HepG2 (cell line): ENCODE measurements at regions not wholly inside any gene's neighbourhood (a gene's known extent, or its start where the extent isn't known, plus 50 kb on each side); places are given as distances from the start of the nearest gene placed in this dataset.

ENCODE experiments used
- ATAC-seq: fragments of 200-7000 bp; cut with Tn5 transposase; 3 replicates; pipeline ENCODE4 v1.9.1; 2020; ENCODE audit warnings: mild to moderate bottlenecking, moderate library complexity
- BruUV-seq: library from RNA; stranded (reverse); fragments of 400-500 nt; replicated peaks from 2 replicates; lab custom pipeline; 2021; lab: Mats Ljungman, UMichigan
- CTCF ChIA-PET: fragments of 300-600 bp; formaldehyde crosslinking; extraction: SDS; loops from one replicate; lab custom pipeline; 2021; ENCODE audit warnings: low total read pairs, inconsistent platforms, low intra/inter-chr PET ratio; lab: Yijun Ruan, JAX
- POLR2A ChIA-PET: fragments of 350-600 bp; sonication (Branson Sonifier 250); formaldehyde crosslinking; loops from one replicate; lab custom pipeline; 2020; ENCODE audit warnings: antibody characterized with exemption, inconsistent platforms; lab: Yijun Ruan, JAX
- DNase-seq: peaks from one replicate; pipeline ENCODE4 v3.0.0-alpha.2; 2015; ENCODE audit warnings: low spot score
- FAIRE-seq: peaks from 3 replicates; lab custom pipeline; 2011; peaks lifted over from hg19 to GRCh38; lab: Jason Lieb, UNC
- H2AFZ ChIP-seq: one replicate; pipeline ENCODE4 v1.6.1; 2011; ENCODE audit warnings: low read length, inconsistent platforms
- H3K27ac ChIP-seq: fragments of 300-600 bp; 3 replicates; pipeline ENCODE4 v1.8.0; 2011; ENCODE audit warnings: mixed run types, mild to moderate bottlenecking, mixed read lengths, low read length, inconsistent platforms; ENCODE audit not compliant: insufficient read depth; ENCODE audit errors: extremely low read length
- H3K27me3 ChIP-seq, 2 experiments: fragments of 200-600 bp in 1 of 2; 2 replicates in 1 of 2; 3 replicates in 1 of 2; pipeline versions ENCODE4 v1.6.0 to v1.8.0; 2011; ENCODE audit warnings: low read length in 2 of 2, mild to moderate bottlenecking in 2 of 2, moderate library complexity in 2 of 2, inconsistent platforms in 1 of 2; ENCODE audit not compliant: insufficient read depth in 2 of 2, control insufficient read depth in 1 of 2
- H3K36me3 ChIP-seq, 2 experiments: fragments of 200-600 bp in 1 of 2; replicated peaks in 1 of 2; 2 replicates in 1 of 2; 3 replicates in 1 of 2; pipeline versions ENCODE4 v1.5.1 to v1.8.0; 2011; ENCODE audit warnings: low read length in 2 of 2, inconsistent platforms in 1 of 2; ENCODE audit not compliant: insufficient read depth in 2 of 2, control insufficient read depth in 1 of 2
- H3K4me1 ChIP-seq: 2 replicates; pipeline ENCODE4 v1.5.1; 2012; ENCODE audit warnings: low read length, inconsistent platforms; ENCODE audit not compliant: insufficient read depth
- H3K4me2 ChIP-seq: 2 replicates; pipeline ENCODE4 v1.6.0; 2011; ENCODE audit warnings: low read depth, low read length, inconsistent platforms
- H3K4me3 ChIP-seq, 3 experiments: fragments of 200-600 bp in 1 of 3; sonication (generic), shearing (Covaris generic) in 1 of 3; replicated peaks in 1 of 3; 2 replicates each; pipeline ENCODE4 v1.5.1; 2011 to 2016; ENCODE audit warnings: low read length in 3 of 3, inconsistent platforms in 2 of 3, low read depth in 2 of 3, mild to moderate bottlenecking in 2 of 3, control low read depth in 1 of 3, mixed read lengths in 1 of 3; ENCODE audit not compliant: insufficient read depth in 1 of 3
- H3K79me2 ChIP-seq: one replicate; pipeline ENCODE4 v1.6.1; 2011; ENCODE audit warnings: low read length, inconsistent platforms; ENCODE audit not compliant: insufficient read depth
- H3K9ac ChIP-seq: 2 replicates; pipeline ENCODE4 v1.6.0; 2011; ENCODE audit warnings: mild to moderate bottlenecking, low read depth, low read length, inconsistent platforms; ENCODE audit not compliant: insufficient read depth
- H3K9me3 ChIP-seq: 2 replicates; pipeline ENCODE4 v1.5.1; 2012; ENCODE audit warnings: mild to moderate bottlenecking, low read length
- H4K20me1 ChIP-seq: 2 replicates; pipeline ENCODE4 v1.6.0; 2011; ENCODE audit warnings: inconsistent platforms, mild to moderate bottlenecking, low read length, moderate library complexity; ENCODE audit not compliant: insufficient read depth
- CENPT ChIP-seq: sonication (generic); formaldehyde crosslinking; IDR thresholded peaks from 2 replicates; pipeline ENCODE4 v1.8.0; 2022; ENCODE audit warnings: low read depth, mild to moderate bottlenecking, moderate library complexity, missing genetic modification reagents
- HMGXB4 ChIP-seq, 2 experiments: sonication (generic) in 1 of 2; formaldehyde crosslinking in 1 of 2; IDR thresholded peaks; 2 replicates each; pipeline versions ENCODE4 v1.4.0 to v1.6.1; 2018 to 2020; ENCODE audit warnings: missing genetic modification reagents in 2 of 2, borderline replicate concordance in 1 of 2, low read depth in 1 of 2, mild to moderate bottlenecking in 1 of 2, missing biosample characterization in 1 of 2
- MAFK ChIP-seq, 2 experiments: IDR thresholded peaks in 1 of 2; conservative IDR thresholded peaks in 1 of 2; 2 replicates each; pipeline ENCODE4 v1.6.1; 2011; ENCODE audit warnings: improper control_type of control experiment in 2 of 2, low read length in 2 of 2
- NFIC ChIP-seq: IDR thresholded peaks from 2 replicates; pipeline ENCODE4 v1.6.1; 2012; ENCODE audit warnings: mild to moderate bottlenecking, low read length, inconsistent platforms
- RARA ChIP-seq: IDR thresholded peaks from 2 replicates; pipeline ENCODE4 v1.6.1; 2016; ENCODE audit warnings: missing genetic modification reagents, missing compliant biosample characterization
- RORA ChIP-seq: sonication (generic); formaldehyde crosslinking; IDR thresholded peaks from 2 replicates; pipeline ENCODE4 v1.5.0; 2020; ENCODE audit warnings: mild to moderate bottlenecking, missing genetic modification reagents, moderate library complexity
- SOX5 ChIP-seq: IDR thresholded peaks from 2 replicates; pipeline ENCODE4 v1.6.1; 2016; ENCODE audit warnings: borderline replicate concordance
- STAT5B ChIP-seq: sonication (generic); formaldehyde crosslinking; IDR thresholded peaks from 2 replicates; pipeline ENCODE4 v1.4.0; 2020; ENCODE audit warnings: missing genetic modification reagents
- ZFP37 ChIP-seq: sonication (generic); formaldehyde crosslinking; IDR thresholded peaks from 2 replicates; pipeline ENCODE4 v1.4.0; 2020; ENCODE audit warnings: missing genetic modification reagents, borderline replicate concordance
- ZMYM3 ChIP-seq: sonication (generic); formaldehyde crosslinking; IDR thresholded peaks from 2 replicates; pipeline ENCODE4 v1.5.1; 2020; ENCODE audit warnings: mild to moderate bottlenecking, missing genetic modification reagents
- ZNF569 ChIP-seq: sonication (generic); formaldehyde crosslinking; IDR thresholded peaks from 2 replicates; pipeline ENCODE4 v1.5.0; 2020; ENCODE audit warnings: mild to moderate bottlenecking, missing genetic modification reagents, moderate library complexity, borderline replicate concordance
- ZNF619 ChIP-seq: sonication (generic); formaldehyde crosslinking; IDR thresholded peaks from 2 replicates; pipeline ENCODE4 v1.4.0; 2020; ENCODE audit warnings: mild to moderate bottlenecking, missing genetic modification reagents
- ZNF670 ChIP-seq: sonication (generic); formaldehyde crosslinking; IDR thresholded peaks from 2 replicates; pipeline ENCODE4 v1.8.0; 2022; ENCODE audit warnings: mild to moderate bottlenecking, missing genetic modification reagents, borderline replicate concordance
- ZNF761 ChIP-seq: sonication (generic); formaldehyde crosslinking; conservative IDR thresholded peaks from 2 replicates; pipeline ENCODE4 v1.4.0; 2020; ENCODE audit warnings: mild to moderate bottlenecking, missing genetic modification reagents
- ZNF816 ChIP-seq: sonication (generic); formaldehyde crosslinking; IDR thresholded peaks from 2 replicates; pipeline ENCODE4 v1.8.0; 2022; ENCODE audit warnings: missing genetic modification reagents, mild to moderate bottlenecking, borderline replicate concordance
- WGBS: methylation state at CpG from one replicate; pipeline ENCODE4 v1.1.6; 2017; ENCODE audit warnings: low lambda C conversion rate; 5-methylcytosine and 5-hydroxymethylcytosine counted together
- in situ Hi-C: cut with HindIII; loops from 2 replicates; pipeline ENCODE4 v1.10.0; 2017; ENCODE audit warnings: low pct_unique_long_range_greater_than_20kb; ENCODE audit not compliant: extremely low pct_ligation_motif_present
- intact Hi-C: fragments of 100-400 bp; cut with micrococcal nuclease; formaldehyde crosslinking; loops from one replicate; pipeline ENCODE4 v1.10.0; 2022; ENCODE audit not compliant: unreplicated experiment
- TF ChIP-seq, protein P1 (sequence below): sonication (generic); formaldehyde crosslinking; IDR thresholded peaks from 2 replicates; pipeline ENCODE4 v1.5.0; 2020; ENCODE audit warnings: mild to moderate bottlenecking, missing genetic modification reagents

DNA sequence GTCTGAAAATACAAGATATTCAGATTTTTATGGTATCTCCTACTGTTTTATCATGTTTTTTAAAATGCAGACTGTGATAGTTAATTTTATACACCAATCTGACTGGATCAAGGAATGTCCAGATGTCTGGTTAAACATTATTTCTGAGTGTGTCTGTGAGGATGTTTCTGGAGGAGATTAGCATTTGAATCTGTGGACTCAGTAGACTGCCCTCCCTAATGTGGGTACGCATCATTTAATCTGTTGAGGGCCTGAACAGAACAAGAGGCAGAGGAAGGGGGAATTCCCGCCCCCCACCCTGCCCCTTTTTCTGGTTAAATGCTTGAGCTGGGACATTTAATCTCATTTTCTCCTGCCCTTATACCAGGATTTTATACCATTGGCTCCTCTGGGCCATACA, 72.1 kb downstream of the AVPR1A start:
- intact Hi-C loops = no loop called here
- CTCF ChIA-PET = no interaction called here
- POLR2A ChIA-PET = no interaction called here
- in situ Hi-C loops = no loop called here
- Histone ChIP-seq H3K36me3 (no peaks in the 10 kb centered on the region), H3K27ac (no peak overlapping the region), H3K4me3 (no peak overlapping the region), H3K79me2 (no peaks in the 10 kb centered on the region), H3K4me1 (peaks cover 17% of the 10 kb centered on the region), H3K9ac (no peak overlapping the region), H4K20me1 (no peaks in the 10 kb centered on the region), H3K9me3 (no peaks in the 10 kb centered on the region), H3K27me3 (no peaks in the 10 kb centered on the region), H3K4me2 (no peak overlapping the region), H2AFZ (no peak overlapping the region)
- TF ChIP-seq NFIC (no peak), RARA (CRISPR knock-in tag) (no peak), ZFP37 (CRISPR knock-in tag) (no peak), HMGXB4 (CRISPR knock-in tag; IDR thresholded peaks at IDR 0.05; ENCODE audit: borderline replicate concordance in 1 of 2, low read depth in 1 of 2) (no peak), ZMYM3 (CRISPR knock-in tag) (no peak), ZNF670 (CRISPR knock-in tag) (no peak), CENPT (CRISPR knock-in tag) (no peak), SOX5 (CRISPR knock-in tag) (no peak), ZNF569 (no peak), ZNF619 (no peak), ZNF761 (no peak), STAT5B (no peak), RORA (CRISPR knock-in tag) (no peak), MAFK (conservative IDR thresholded peaks at IDR 0.05 in 1 of 2, IDR thresholded peaks at IDR 0.05 in 1 of 2; ENCODE audit: low read length in 2 of 2) (no peak), ZNF816 (CRISPR knock-in tag) (no peak)
- TF ChIP-seq, protein P1, sequence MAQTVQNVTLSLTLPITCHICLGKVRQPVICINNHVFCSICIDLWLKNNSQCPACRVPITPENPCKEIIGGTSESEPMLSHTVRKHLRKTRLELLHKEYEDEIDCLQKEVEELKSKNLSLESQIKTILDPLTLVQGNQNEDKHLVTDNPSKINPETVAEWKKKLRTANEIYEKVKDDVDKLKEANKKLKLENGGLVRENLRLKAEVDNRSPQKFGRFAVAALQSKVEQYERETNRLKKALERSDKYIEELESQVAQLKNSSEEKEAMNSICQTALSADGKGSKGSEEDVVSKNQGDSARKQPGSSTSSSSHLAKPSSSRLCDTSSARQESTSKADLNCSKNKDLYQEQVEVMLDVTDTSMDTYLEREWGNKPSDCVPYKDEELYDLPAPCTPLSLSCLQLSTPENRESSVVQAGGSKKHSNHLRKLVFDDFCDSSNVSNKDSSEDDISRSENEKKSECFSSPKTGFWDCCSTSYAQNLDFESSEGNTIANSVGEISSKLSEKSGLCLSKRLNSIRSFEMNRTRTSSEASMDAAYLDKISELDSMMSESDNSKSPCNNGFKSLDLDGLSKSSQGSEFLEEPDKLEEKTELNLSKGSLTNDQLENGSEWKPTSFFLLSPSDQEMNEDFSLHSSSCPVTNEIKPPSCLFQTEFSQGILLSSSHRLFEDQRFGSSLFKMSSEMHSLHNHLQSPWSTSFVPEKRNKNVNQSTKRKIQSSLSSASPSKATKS = no peak
- 46% methylated on average over 2 of the region's 2 CpGs for WGBS
- ATAC-seq (no peak), FAIRE-seq (no peak), DNase-seq (no peak)
- BruUV-seq = no TSS peak
